Astrocyte (in vitro differentiated cells and primary cell): ENCODE measurements at regions not wholly inside any gene's neighbourhood (a gene's known extent, or its start where the extent isn't known, plus 50 kb on each side); places are given as distances from the start of the nearest gene placed in this dataset.

Source experiments
- DNase-seq: peaks from one replicate; pipeline ENCODE4 v3.0.0-alpha.2; 2010; ENCODE audit warnings: low read depth
- FAIRE-seq: peaks from 2 replicates; lab custom pipeline; 2011; peaks lifted over from hg19 to GRCh38; lab: Jason Lieb, UNC
- H2AFZ ChIP-seq: 2 replicates; pipeline ENCODE4 v1.6.0; 2012; ENCODE audit warnings: low read depth, low read length, inconsistent platforms
- H3K27ac ChIP-seq: 2 replicates; pipeline ENCODE4 v1.5.1; 2011; ENCODE audit warnings: low read depth, low read length, inconsistent platforms
- H3K27me3 ChIP-seq: 2 replicates; pipeline ENCODE4 v1.6.0; 2011; ENCODE audit warnings: low read length, inconsistent platforms; ENCODE audit not compliant: insufficient read depth
- H3K36me3 ChIP-seq: 2 replicates; pipeline ENCODE4 v1.5.1; 2011; ENCODE audit warnings: low read length, inconsistent platforms; ENCODE audit not compliant: insufficient read depth
- H3K4me1 ChIP-seq: 2 replicates; pipeline ENCODE4 v1.5.1; 2011; ENCODE audit warnings: low read length, inconsistent platforms; ENCODE audit not compliant: insufficient read depth
- H3K4me2 ChIP-seq: 2 replicates; pipeline ENCODE4 v1.6.0; 2012; ENCODE audit warnings: low read length, inconsistent platforms
- H3K4me3 ChIP-seq: 2 replicates; pipeline ENCODE4 v1.5.1; 2011; ENCODE audit warnings: low read depth, mild to moderate bottlenecking, low read length, inconsistent platforms; ENCODE audit not compliant: insufficient read depth
- H3K79me2 ChIP-seq: 2 replicates; pipeline ENCODE4 v1.6.0; 2012; ENCODE audit warnings: mild to moderate bottlenecking, low read length, inconsistent platforms; ENCODE audit not compliant: insufficient read depth
- H3K9ac ChIP-seq: 2 replicates; pipeline ENCODE4 v1.6.0; 2012; ENCODE audit warnings: mild to moderate bottlenecking, low read length, inconsistent platforms
- H3K9me3 ChIP-seq: 2 replicates; pipeline ENCODE4 v1.5.1; 2012; ENCODE audit warnings: low read depth, mild to moderate bottlenecking, low read length, inconsistent platforms; ENCODE audit not compliant: insufficient read depth
- H4K20me1 ChIP-seq: 2 replicates; pipeline ENCODE4 v1.6.0; 2012; ENCODE audit warnings: low read length, inconsistent platforms; ENCODE audit not compliant: insufficient read depth
- H3K27ac Mint-ChIP-seq: one replicate; pipeline ENCODE4 v1.8.0; 2021; ENCODE audit warnings: mild to moderate bottlenecking, mixed read lengths; ENCODE audit not compliant: unreplicated experiment
- H3K27me3 Mint-ChIP-seq: one replicate; pipeline ENCODE4 v1.8.0; 2021; ENCODE audit warnings: low read depth, mixed read lengths; ENCODE audit not compliant: unreplicated experiment
- H3K36me3 Mint-ChIP-seq: one replicate; pipeline ENCODE4 v1.8.0; 2021; ENCODE audit warnings: low read depth, mixed read lengths; ENCODE audit not compliant: unreplicated experiment
- H3K4me1 Mint-ChIP-seq: one replicate; pipeline ENCODE4 v1.8.0; 2021; ENCODE audit warnings: low read depth, mixed read lengths; ENCODE audit not compliant: unreplicated experiment
- H3K4me3 Mint-ChIP-seq: one replicate; pipeline ENCODE4 v1.8.0; 2021; ENCODE audit warnings: mild to moderate bottlenecking, moderate library complexity, mixed read lengths; ENCODE audit not compliant: unreplicated experiment
- H3K9me3 Mint-ChIP-seq: one replicate; pipeline ENCODE4 v1.8.0; 2021; ENCODE audit warnings: mild to moderate bottlenecking, mixed read lengths; ENCODE audit not compliant: unreplicated experiment
- EZH2 ChIP-seq: IDR thresholded peaks from 2 replicates; pipeline ENCODE4 v1.6.1; 2012; ENCODE audit warnings: mild to moderate bottlenecking, low read length, inconsistent platforms; ENCODE audit not compliant: insufficient read depth
- TF ChIP-seq, protein P1 (sequence below): IDR thresholded peaks from 2 replicates; pipeline ENCODE4 v1.5.1; 2011; ENCODE audit warnings: low read depth, mild to moderate bottlenecking, inconsistent platforms, low read length, moderate library complexity; ENCODE audit not compliant: insufficient read depth

- no peak overlapping the region for H2AFZ ChIP-seq
- Mint-ChIP-seq H3K4me1 (no peaks in the 10 kb centered on the region), H3K9me3 (peaks cover 3% of the 10 kb centered on the region)
Observed at GRCh38 chr5:3007577-3007976, 256.1 kb upstream of the IRX2 start.

DNA sequence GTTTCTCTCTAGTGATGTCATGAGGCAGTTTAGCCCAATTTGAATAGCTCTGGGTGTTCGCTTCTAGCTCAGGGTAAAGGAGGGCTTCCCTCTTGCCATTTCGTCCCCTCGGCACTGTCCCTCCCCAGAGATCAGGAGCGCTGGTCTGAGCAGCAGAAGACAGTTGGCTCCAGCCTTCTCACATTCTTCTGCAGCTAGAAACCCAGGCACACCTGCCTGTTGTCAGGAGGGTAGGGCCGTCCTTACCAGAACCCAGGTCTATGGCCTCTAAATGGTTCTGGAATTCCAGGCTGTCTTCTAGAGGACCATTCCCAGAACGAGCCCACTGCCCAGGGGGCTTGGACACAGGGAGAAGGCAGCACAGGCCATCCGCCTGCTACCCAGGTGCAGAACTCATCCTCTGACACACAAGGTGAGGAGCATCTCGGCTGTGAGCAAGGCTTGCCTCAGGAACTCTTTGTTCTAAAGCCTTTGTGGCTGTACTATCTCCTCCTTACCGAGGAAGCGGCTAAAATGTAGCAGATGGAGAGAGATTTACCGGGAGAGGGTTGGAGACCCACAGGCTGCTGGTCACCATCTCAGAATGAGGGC lies 255.6 kb upstream of the IRX2 start:
- H4K20me1 ChIP-seq, result no peaks in the 10 kb centered on the region
- no peaks in the 10 kb centered on the region for H3K27me3 ChIP-seq
- no peak for FAIRE-seq
- no peaks in the 10 kb centered on the region for H3K36me3 Mint-ChIP-seq
- no peaks in the 10 kb centered on the region for H3K79me2 ChIP-seq
- H3K4me2 ChIP-seq, result no peak overlapping the region
- no peak overlapping the region for H2AFZ ChIP-seq
- H3K9ac ChIP-seq, result no peak overlapping the region
- no peak overlapping the region for H3K27ac ChIP-seq
- no peak overlapping the region for H3K4me3 Mint-ChIP-seq
- no peak overlapping the region for H3K4me3 ChIP-seq
- H3K27ac Mint-ChIP-seq, result no peak overlapping the region
- H3K27me3 Mint-ChIP-seq, result peaks cover 34% of the 10 kb centered on the region
- no peak for DNase-seq
- peaks cover 8% of the 10 kb centered on the region for H3K9me3 Mint-ChIP-seq
- H3K4me1 Mint-ChIP-seq, result no peaks in the 10 kb centered on the region
- no peaks in the 10 kb centered on the region for H3K4me1 ChIP-seq
- TF ChIP-seq EZH2, result no peak
- TF ChIP-seq, protein P1, sequence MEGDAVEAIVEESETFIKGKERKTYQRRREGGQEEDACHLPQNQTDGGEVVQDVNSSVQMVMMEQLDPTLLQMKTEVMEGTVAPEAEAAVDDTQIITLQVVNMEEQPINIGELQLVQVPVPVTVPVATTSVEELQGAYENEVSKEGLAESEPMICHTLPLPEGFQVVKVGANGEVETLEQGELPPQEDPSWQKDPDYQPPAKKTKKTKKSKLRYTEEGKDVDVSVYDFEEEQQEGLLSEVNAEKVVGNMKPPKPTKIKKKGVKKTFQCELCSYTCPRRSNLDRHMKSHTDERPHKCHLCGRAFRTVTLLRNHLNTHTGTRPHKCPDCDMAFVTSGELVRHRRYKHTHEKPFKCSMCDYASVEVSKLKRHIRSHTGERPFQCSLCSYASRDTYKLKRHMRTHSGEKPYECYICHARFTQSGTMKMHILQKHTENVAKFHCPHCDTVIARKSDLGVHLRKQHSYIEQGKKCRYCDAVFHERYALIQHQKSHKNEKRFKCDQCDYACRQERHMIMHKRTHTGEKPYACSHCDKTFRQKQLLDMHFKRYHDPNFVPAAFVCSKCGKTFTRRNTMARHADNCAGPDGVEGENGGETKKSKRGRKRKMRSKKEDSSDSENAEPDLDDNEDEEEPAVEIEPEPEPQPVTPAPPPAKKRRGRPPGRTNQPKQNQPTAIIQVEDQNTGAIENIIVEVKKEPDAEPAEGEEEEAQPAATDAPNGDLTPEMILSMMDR, result no peak
- H3K9me3 ChIP-seq, result peaks cover 6% of the 10 kb centered on the region
- H3K36me3 ChIP-seq, result no peaks in the 10 kb centered on the region

More at GRCh38 chr5:3007577-3007976, 256.1 kb upstream of the IRX2 start:
- Histone ChIP-seq H3K9me3 (peaks cover 6% of the 10 kb centered on the region), H3K4me1 (no peaks in the 10 kb centered on the region), H3K9ac (no peak overlapping the region), H3K79me2 (no peaks in the 10 kb centered on the region), H3K27ac (no peak overlapping the region), H3K36me3 (no peaks in the 10 kb centered on the region), H4K20me1 (no peaks in the 10 kb centered on the region), H3K27me3 (no peaks in the 10 kb centered on the region), H3K4me3 (no peak overlapping the region), H3K4me2 (no peak overlapping the region)
- FAIRE-seq (no peak), DNase-seq (no peak)
- peaks cover 30% of the 10 kb centered on the region for H3K27me3 Mint-ChIP-seq
- no peaks in the 10 kb centered on the region for H3K36me3 Mint-ChIP-seq
- TF ChIP-seq, protein P1, result no peak
- TF ChIP-seq EZH2, result no peak
- no peak overlapping the region for H3K4me3 Mint-ChIP-seq
- H3K27ac Mint-ChIP-seq, result no peak overlapping the region

DNA sequence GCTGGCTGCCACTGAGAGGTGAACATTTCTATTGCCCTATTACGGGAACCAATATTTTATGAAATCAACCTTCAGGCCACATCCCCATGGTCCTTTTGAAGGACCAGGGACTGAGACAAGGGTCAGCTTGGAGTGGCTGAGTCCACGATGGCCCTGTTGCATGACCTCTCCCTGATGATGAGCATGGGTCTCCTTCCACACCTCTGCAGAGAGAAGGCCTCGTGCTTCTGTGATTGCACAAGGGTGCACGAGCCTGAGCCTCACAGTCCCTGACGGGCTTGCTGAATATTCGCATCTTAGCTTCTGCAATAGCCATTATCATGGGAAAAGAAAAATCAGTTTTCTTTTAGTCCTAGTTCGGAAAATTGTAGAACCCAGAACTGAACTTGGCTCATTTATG lies 255.0 kb upstream of the IRX2 start:
- no peak for DNase-seq
- Histone ChIP-seq H3K4me2 (no peak overlapping the region), H3K4me1 (no peaks in the 10 kb centered on the region), H3K27me3 (no peaks in the 10 kb centered on the region), H3K4me3 (no peak overlapping the region), H3K9me3 (peaks cover 10% of the 10 kb centered on the region), H3K27ac (no peak overlapping the region), H3K9ac (no peak overlapping the region), H4K20me1 (no peaks in the 10 kb centered on the region), H3K79me2 (no peaks in the 10 kb centered on the region), H2AFZ (no peak overlapping the region), H3K36me3 (no peaks in the 10 kb centered on the region)
- no peak overlapping the region for H3K27ac Mint-ChIP-seq
- no peaks in the 10 kb centered on the region for H3K4me1 Mint-ChIP-seq
- no peaks in the 10 kb centered on the region for H3K36me3 Mint-ChIP-seq
- H3K4me3 Mint-ChIP-seq, result no peak overlapping the region
- peaks cover 8% of the 10 kb centered on the region for H3K9me3 Mint-ChIP-seq
- no peak for FAIRE-seq
- H3K27me3 Mint-ChIP-seq, result peaks cover 34% of the 10 kb centered on the region
- TF ChIP-seq EZH2, result no peak
- TF ChIP-seq, protein P1, result no peak
